Omental fat pad (tissue), 3 donors: ENCODE measurements at regions not wholly inside any gene's neighbourhood (a gene's known extent, or its start where the extent isn't known, plus 50 kb on each side); places are given as distances from the start of the nearest gene placed in this dataset.
"Not testable (repeated sequence)": the region's sequence is repeated elsewhere in the genome, so short reads cannot be mapped to it uniquely, and the experiment has no call there.

Source experiments
- ATAC-seq: fragments of 150-250 bp; one replicate; pipeline ENCODE4 v1.9.1; 2016; ENCODE audit warnings: mild to moderate bottlenecking, moderate library complexity; ENCODE audit not compliant: low FRiP score
- DNase-seq: peaks from one replicate; pipeline ENCODE4 v3.0.0-alpha.2; 2019; ENCODE audit warnings: low spot score
- TF ChIP-seq, protein P1 (sequence below), 3 donors: fragments of 450-650 bp; IDR thresholded peaks; one replicate each; pipeline ENCODE4 v1.5.1; 2016 to 2017; ENCODE audit warnings: antibody characterized with exemption in 3 of 3, mild to moderate bottlenecking in 3 of 3, moderate library complexity in 2 of 3

DNA sequence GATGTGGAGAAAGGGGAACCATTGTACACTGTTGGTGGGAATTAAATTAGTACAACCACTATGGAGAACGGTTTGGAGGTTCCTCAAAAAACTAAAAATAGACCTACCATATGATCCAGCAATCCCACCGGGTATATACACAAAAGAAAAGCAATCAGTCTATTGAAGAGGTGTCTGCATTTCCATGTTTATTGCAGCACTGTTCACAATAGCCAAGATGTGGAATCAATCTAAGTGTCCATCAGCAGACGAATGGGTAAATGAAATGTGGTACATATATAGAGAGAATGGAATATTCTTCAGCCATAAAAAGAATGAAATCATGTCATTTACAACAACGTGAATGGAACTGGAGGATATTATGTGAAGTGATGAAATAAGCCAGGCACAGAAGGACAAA, 208.1 kb downstream of the TRIML1 start:
- ATAC-seq: no peak
- TF ChIP-seq, protein P1, sequence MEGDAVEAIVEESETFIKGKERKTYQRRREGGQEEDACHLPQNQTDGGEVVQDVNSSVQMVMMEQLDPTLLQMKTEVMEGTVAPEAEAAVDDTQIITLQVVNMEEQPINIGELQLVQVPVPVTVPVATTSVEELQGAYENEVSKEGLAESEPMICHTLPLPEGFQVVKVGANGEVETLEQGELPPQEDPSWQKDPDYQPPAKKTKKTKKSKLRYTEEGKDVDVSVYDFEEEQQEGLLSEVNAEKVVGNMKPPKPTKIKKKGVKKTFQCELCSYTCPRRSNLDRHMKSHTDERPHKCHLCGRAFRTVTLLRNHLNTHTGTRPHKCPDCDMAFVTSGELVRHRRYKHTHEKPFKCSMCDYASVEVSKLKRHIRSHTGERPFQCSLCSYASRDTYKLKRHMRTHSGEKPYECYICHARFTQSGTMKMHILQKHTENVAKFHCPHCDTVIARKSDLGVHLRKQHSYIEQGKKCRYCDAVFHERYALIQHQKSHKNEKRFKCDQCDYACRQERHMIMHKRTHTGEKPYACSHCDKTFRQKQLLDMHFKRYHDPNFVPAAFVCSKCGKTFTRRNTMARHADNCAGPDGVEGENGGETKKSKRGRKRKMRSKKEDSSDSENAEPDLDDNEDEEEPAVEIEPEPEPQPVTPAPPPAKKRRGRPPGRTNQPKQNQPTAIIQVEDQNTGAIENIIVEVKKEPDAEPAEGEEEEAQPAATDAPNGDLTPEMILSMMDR (IDR thresholded peaks at IDR 0.05): no peak
- no peak for DNase-seq

DNA sequence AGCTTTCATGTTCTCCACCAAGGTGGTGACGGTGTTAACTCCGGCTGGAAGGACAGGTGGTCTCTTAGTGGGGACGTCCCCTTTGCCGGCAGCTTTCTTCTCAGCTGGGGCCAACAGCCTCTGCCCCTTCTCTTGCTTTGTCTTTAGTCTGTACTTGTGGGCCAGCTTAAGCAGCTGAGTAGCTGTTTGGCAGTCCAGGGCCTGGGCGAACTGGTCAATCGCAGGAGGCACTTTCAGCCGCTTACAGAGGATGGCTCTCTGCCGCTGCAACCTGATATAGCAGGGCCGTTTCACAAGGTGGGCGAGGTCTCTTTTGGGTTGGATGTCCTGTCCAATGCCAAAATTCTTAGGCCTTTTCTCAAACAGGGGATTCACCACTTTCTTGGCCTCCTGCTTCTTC, 210.3 kb downstream of the TRIML1 start:
- DNase-seq, ATAC-seq: not testable (repeated sequence)

DNA sequence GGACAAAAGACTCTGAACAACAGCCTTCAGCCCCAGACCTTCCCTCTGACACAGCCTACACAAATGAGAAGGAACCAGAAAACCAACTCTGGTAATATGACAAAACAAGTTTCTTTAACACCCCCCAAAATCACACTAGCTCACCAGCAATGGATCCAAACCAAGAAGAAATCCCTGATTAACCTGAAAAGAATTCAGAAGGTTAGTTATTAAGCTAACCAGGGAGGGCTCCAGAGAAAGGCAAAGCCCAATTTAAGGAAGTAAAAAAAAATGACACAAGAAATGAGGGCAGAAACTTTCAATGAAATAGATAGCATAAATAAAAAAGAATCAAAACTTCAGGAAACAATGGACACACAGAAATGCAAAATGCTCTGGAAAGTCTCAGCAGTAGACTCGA, 224.0 kb downstream of the TRIML1 start:
- DNase-seq: no peak
- no peak for ATAC-seq
- TF ChIP-seq, protein P1 (IDR thresholded peaks at IDR 0.05): no peak

DNA sequence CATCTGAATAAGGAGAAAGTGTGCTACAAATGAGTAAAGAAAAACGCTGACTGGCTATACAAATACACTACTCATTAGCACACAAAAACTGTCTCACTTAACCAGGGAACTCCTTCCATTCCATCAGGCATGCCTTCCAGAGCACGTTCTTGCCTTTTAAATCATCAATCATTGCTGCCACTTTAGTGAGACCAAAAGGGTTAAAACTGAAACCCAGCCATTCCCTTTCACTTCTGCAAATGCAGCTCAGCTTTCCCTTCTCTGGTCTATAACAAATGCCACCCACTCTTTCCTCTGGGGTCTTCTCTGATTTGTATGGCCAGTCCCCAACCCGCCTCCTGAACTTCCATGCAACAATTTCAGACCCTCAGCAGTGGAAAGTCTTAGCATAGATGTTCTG, 231.5 kb downstream of the TRIML1 start:
- TF ChIP-seq, protein P1 (IDR thresholded peaks at IDR 0.05): no peak
- ATAC-seq (no peak), DNase-seq (no peak)

DNA sequence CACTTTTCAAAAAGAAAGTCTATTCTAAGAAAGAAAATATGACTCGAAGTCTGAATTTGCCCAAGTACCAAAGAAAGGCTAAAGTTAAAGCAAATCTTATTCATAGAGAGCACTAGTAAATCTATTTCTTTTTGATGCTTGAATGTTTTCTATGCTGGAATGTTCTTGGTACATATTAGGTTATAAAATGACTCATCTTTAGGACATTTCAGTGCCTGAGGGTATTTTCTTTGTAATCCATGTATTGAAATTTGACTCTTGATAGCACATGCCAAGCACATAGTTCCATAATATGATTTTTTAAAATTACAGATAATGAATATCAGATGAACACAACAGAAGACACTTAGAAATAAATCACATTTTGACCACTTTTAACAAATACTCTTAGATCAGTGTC, 232.8 kb downstream of the TRIML1 start:
- TF ChIP-seq, protein P1 (IDR thresholded peaks at IDR 0.05): no peak
- ATAC-seq: no peak
- DNase-seq: no peak

DNA sequence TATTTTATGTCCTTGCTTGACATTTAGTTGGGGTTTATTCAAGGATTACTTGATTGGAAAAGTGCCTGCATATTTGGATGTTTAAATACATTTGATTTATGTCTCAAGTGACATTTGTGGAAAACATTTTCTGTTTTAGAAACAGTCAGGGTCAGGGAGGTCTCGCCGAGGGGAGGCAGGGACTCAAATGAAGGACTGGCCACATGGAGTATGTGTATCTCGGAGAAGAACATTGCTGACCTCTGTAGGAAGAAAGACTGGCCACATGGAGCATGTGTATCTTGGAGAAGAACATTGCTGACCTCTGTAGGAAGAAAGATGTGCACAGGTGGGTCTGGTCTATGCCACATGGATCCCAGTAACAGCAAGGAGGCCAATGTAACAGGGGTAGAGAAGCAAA, 233.6 kb downstream of the TRIML1 start:
- no peak for DNase-seq
- ATAC-seq: no peak
- TF ChIP-seq, protein P1 (IDR thresholded peaks at IDR 0.05): no peak

DNA sequence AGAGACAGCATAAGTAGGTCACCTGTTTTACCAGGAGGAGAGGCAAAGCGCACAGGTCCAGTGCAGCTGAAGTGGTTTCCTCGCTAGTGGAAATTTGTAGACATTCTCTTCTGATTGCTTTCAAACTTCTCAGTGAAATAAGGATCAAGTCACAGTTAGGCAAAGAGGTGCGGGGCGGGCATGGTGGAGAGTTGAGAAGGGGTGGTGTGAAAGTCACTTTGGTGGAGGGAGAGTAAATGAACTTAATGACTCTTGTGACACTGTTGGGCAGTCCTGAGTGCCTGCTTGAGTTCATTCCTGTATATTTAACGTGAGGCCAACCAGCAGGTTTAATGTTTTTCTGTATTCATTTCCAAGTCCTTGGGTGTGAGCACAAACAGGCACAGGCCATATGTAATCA, 235.6 kb downstream of the TRIML1 start:
- no peak for ATAC-seq
- TF ChIP-seq, protein P1 (IDR thresholded peaks at IDR 0.05): no peak
- DNase-seq: no peak

DNA sequence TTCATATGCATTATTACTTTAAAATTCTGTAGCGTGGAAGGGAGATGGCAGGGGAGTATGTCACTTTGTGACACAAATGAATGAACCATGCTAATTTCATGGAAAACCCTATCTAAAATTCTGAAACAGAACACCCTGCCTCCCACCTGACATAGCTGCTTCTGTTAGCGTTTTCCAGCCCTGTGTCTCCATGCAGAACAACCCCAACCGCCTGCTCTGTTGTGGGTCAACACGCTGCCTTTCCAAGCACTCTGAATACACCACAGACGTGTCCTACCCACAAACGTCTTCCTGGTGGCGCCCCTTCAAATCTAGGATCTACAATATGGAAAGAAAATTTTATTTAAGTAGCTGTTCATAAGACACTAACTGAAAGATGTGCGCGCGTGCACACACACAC, 238.6 kb downstream of the TRIML1 start:
- TF ChIP-seq, protein P1 (IDR thresholded peaks at IDR 0.05): no peak
- ATAC-seq: no peak
- DNase-seq: no peak
